UCSD-AML1 (cell line): ENCODE measurements at regions not wholly inside any gene's neighbourhood (a gene's known extent, or its start where the extent isn't known, plus 50 kb on each side); places are given as distances from the start of the nearest gene placed in this dataset.
"Not testable (repeated sequence)": the region's sequence is repeated elsewhere in the genome, so short reads cannot be mapped to it uniquely, and the experiment has no call there.

Experiments used
- DNase-seq: peaks from one replicate; lab custom pipeline; 2025; ENCODE audit not compliant: unreplicated experiment; lab: John Stamatoyannopoulos, UW

- no peak for DNase-seq
Observed at GRCh38 chr7:13072014-13072413, 384.6 kb downstream of the ARL4A start.

GRCh38 chr7:13077466-13077865 is 390.0 kb downstream of the ARL4A start:
- DNase-seq: no peak

- DNase-seq: no peak
Observed at GRCh38 chr7:13078105-13078504, 390.7 kb downstream of the ARL4A start.

GRCh38 chr7:13090959-13091358 is 403.5 kb downstream of the ARL4A start:
- no peak for DNase-seq

- DNase-seq: no peak
Observed at GRCh38 chr7:13091974-13092707, 404.7 kb downstream of the ARL4A start.

- no peak for DNase-seq
Observed at GRCh38 chr7:13092708-13093005, 405.2 kb downstream of the ARL4A start.

- DNase-seq: no peak
Observed at GRCh38 chr7:13093160-13093559, 405.7 kb downstream of the ARL4A start.

GRCh38 chr7:13097499-13097898 is 410.1 kb downstream of the ARL4A start:
- DNase-seq: no peak

- no peak for DNase-seq
Observed at GRCh38 chr7:13098161-13098560, 410.7 kb downstream of the ARL4A start.

- DNase-seq: no peak
Observed at GRCh38 chr7:13099154-13099795, 411.8 kb downstream of the ARL4A start.

GRCh38 chr7:13104128-13104527 is 416.7 kb downstream of the ARL4A start:
- no peak for DNase-seq

GRCh38 chr7:13105209-13105608 is 417.8 kb downstream of the ARL4A start:
- no peak for DNase-seq

- DNase-seq: no peak
Observed at GRCh38 chr7:13106513-13106912, 419.1 kb downstream of the ARL4A start.

- no peak for DNase-seq
Observed at GRCh38 chr7:13107291-13107690, 419.9 kb downstream of the ARL4A start.

- DNase-seq: no peak
Observed at GRCh38 chr7:13108061-13108460, 420.6 kb downstream of the ARL4A start.

GRCh38 chr7:13109201-13109600 is 421.8 kb downstream of the ARL4A start:
- no peak for DNase-seq

GRCh38 chr7:13110107-13110506 is 422.7 kb downstream of the ARL4A start:
- DNase-seq: no peak

GRCh38 chr7:13111230-13111629 is 423.8 kb downstream of the ARL4A start:
- no peak for DNase-seq

GRCh38 chr7:13114240-13114639 is 426.8 kb downstream of the ARL4A start:
- not testable (repeated sequence) for DNase-seq

GRCh38 chr7:13115157-13115772 is 427.8 kb downstream of the ARL4A start:
- no peak for DNase-seq

- no peak for DNase-seq
Observed at GRCh38 chr7:13115855-13116254, 428.4 kb downstream of the ARL4A start.

GRCh38 chr7:13117103-13117502 is 429.7 kb downstream of the ARL4A start:
- no peak for DNase-seq

GRCh38 chr7:13117592-13117991 is 430.2 kb downstream of the ARL4A start:
- DNase-seq: no peak
